ENCODE measurements at regions not wholly inside any gene's neighbourhood (a gene's known extent, or its start where the extent isn't known, plus 50 kb on each side); places are given as distances from the start of the nearest gene placed in this dataset.

DNA sequence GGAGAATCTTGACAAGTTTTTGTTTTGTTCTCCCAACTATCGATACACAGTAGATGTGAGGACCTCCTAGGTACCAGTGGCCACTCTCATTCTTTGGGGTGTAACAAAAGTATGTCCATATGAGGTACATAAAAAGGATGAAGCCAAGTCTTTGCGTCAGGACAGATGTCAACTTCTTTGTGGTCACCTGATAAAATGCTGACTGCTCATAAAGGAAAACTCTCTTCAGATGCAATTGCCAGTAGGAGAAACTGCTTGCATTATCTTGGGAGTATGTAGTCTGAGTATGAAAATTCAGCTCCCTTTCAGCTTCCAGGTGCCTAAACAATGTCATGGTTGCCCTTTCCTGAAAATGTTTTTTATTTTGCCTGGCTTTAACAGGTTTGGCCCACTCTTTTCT lies 123.8 kb upstream of the GOLIM4 start:
- no TSS peak for BruUV-seq (replicated peaks)
- CTCF ChIA-PET, result no interaction called here
- H4K8ac ChIP-seq (ENCODE audit: low read depth in 2 of 2, low read length in 2 of 2), result no peak overlapping the region
- no peaks in the 10 kb centered on the region for H3K4me1 ChIP-seq (ENCODE audit: control insufficient read depth, insufficient read depth, low read length)
- POLR2A ChIA-PET (ENCODE audit: unreplicated experiment), result no interaction called here
- no peaks in the 10 kb centered on the region for H3K27me3 ChIP-seq (ENCODE audit: control insufficient read depth, insufficient read depth, low read length)
- ATAC-seq (ENCODE audit: low read depth), result no peak
- H2BK120ac ChIP-seq (ENCODE audit: low read depth, low read length), result no peak overlapping the region
- H4K91ac ChIP-seq (ENCODE audit: insufficient read depth, low read depth, low read length), result no peak overlapping the region
- no peak overlapping the region for H3K9ac ChIP-seq (ENCODE audit: low read depth, low read length)
- H2BK20ac ChIP-seq (ENCODE audit: low read depth, low read length), result no peak overlapping the region
- no peaks in the 10 kb centered on the region for H3K36me3 ChIP-seq (ENCODE audit: control insufficient read depth, insufficient read depth, low read length)
- H3K18ac ChIP-seq (ENCODE audit: low read depth, low read length), result no peak overlapping the region
- no peak overlapping the region for H2BK15ac ChIP-seq (ENCODE audit: low read depth, low read length)
- no peak overlapping the region for H3K4me2 ChIP-seq (ENCODE audit: low read depth, low read length)
- H4K20me1 ChIP-seq (ENCODE audit: insufficient read depth, low read length), result no peaks in the 10 kb centered on the region
- no peak overlapping the region for H2AK9ac ChIP-seq (replicated peaks; ENCODE audit: low read depth, low read length, poor library complexity)
- no CpG with 5 or more reads among the region's 2 CpGs for WGBS, 2 experiments (ENCODE audit: extremely low coverage in 2 of 2, insufficient read length in 1 of 2)
- no peak overlapping the region for H2AK5ac ChIP-seq (ENCODE audit: low read depth, low read length)
- no peak overlapping the region for H3K4me3 ChIP-seq (ENCODE audit: insufficient read depth, low read depth, low read length)
- TF ChIP-seq, protein P1, sequence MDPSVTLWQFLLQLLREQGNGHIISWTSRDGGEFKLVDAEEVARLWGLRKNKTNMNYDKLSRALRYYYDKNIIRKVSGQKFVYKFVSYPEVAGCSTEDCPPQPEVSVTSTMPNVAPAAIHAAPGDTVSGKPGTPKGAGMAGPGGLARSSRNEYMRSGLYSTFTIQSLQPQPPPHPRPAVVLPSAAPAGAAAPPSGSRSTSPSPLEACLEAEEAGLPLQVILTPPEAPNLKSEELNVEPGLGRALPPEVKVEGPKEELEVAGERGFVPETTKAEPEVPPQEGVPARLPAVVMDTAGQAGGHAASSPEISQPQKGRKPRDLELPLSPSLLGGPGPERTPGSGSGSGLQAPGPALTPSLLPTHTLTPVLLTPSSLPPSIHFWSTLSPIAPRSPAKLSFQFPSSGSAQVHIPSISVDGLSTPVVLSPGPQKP (IDR thresholded peaks at IDR 0.05; ENCODE audit: borderline replicate concordance, low read depth, low read length), result no peak
- TF ChIP-seq MAFK (IDR thresholded peaks at IDR 0.05; ENCODE audit: low read depth, low read length) (peak; percentile 30; the same call in 1 of the 2 replicates), MXI1 (IDR thresholded peaks at IDR 0.05; ENCODE audit: borderline replicate concordance, low read depth, low read length) (no peak), MAZ (IDR thresholded peaks at IDR 0.05; ENCODE audit: borderline replicate concordance, low read depth, low read length) (no peak)
- no peaks in the 10 kb centered on the region for H3K9me3 ChIP-seq (ENCODE audit: control insufficient read depth, insufficient read depth, low read length)
- no peak overlapping the region for H3K4ac ChIP-seq (ENCODE audit: low read depth, low read length)
- intact Hi-C loops (cut with micrococcal nuclease), result no loop called here
- H3K79me1 ChIP-seq (ENCODE audit: low read depth in 1 of 2, low read length in 2 of 2), result no peaks in the 10 kb centered on the region
- dilution Hi-C loops (cut with HindIII; ENCODE audit: low sequenced_read_pairs, unreplicated experiment), result no loop called here
- H3K23ac ChIP-seq (ENCODE audit: low read depth, low read length), result no peak overlapping the region
- no peak overlapping the region for H2BK5ac ChIP-seq (ENCODE audit: low read depth, low read length, poor library complexity, severe bottlenecking)
- no peak for DNase-seq
- H3K9me1 ChIP-seq (ENCODE audit: insufficient read depth, low read length), result no peaks in the 10 kb centered on the region
- no peak overlapping the region for H2AFZ ChIP-seq (replicated peaks; ENCODE audit: low read length, poor library complexity)
- no peak overlapping the region for H3K27ac ChIP-seq (ENCODE audit: insufficient read depth, low read length)
- no peak overlapping the region for H3K56ac ChIP-seq (ENCODE audit: extremely low read depth, insufficient read depth, low read length)
- in situ Hi-C loops (cut with MboI; ENCODE audit: low sequenced_read_pairs), result loop anchor here (10.0 kb wide), 1 partner anchor 255 kb away; no protein-coding TSS in a partner anchor
- H4K5ac ChIP-seq (ENCODE audit: low read depth, low read length), result no peak overlapping the region
- no peak overlapping the region for H3K14ac ChIP-seq (replicated peaks; ENCODE audit: low read depth, low read length)
